ENCODE measurements at regions not wholly inside any gene's neighbourhood (a gene's known extent, or its start where the extent isn't known, plus 50 kb on each side); places are given as distances from the start of the nearest gene placed in this dataset.

GRCh38 chr5:17399931-17400330 is 98.1 kb upstream of the TAF11L2 start:
- TF ChIP-seq CTCF (IDR thresholded peaks at IDR 0.05): no peak
- no peak for TF ChIP-seq POLR2A (IDR thresholded peaks at IDR 0.05)
